ENCODE measurements at regions not wholly inside any gene's neighbourhood (a gene's known extent, or its start where the extent isn't known, plus 50 kb on each side); places are given as distances from the start of the nearest gene placed in this dataset.
"Not testable (repeated sequence)": the region's sequence is repeated elsewhere in the genome, so short reads cannot be mapped to it uniquely, and the experiment has no call there.

DNA sequence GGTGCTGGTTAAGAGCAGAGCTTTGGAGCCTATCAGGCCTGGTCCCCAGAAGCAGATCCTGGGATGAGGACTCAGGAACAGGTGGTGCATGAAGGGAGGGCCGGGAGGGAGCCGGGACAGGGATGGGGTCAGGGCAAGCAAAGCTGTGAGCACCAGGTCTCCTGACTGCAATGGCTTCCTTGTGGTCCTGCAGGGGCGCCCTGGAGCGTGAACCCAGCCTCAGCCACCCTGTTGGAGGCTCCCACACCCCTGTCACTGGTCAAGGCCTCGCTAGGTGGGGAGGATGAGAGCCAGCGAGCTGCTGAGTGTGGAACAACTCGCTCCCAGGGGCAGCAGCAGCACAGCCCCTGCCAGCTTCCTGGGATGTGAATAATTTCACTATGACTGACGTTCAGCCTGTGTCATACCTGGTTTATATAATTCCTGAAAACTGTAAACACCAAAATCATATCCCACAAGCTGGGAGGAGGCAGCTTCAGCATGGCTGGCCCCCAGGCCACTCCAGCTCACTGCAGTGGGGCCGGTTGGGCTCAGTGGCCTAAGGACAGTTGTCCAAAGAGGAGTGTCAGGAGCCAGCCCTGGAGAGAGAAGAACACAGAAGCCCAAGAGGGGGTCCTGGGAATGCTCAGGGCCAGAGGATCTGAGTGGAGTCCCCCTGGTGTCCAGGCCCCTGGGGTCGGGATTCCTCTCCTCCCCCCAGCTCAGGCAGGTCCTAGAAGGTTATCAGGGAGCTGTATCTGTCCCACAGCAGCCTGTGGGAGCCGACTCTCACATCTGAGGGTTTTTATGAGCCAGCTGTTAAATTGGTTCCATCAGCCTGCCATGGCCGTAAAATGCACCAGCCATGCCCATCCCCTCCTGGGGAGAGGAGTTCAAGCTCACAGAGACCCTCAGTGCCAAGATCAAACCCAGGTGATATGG, 272.9 kb downstream of the ADGRD1 start:
- Histone ChIP-seq H3K9me3 (ENCODE audit: low read length) (no peaks in the 10 kb centered on the region), H3K4me3 (ENCODE audit: low read depth, low read length, poor library complexity, severe bottlenecking) (no peak overlapping the region), H3F3A (ENCODE audit: insufficient read depth, low read length) (no peaks in the 10 kb centered on the region), H3K27me3 (ENCODE audit: insufficient read depth, low read length) (no peaks in the 10 kb centered on the region), H3K4me2 (ENCODE audit: low read length) (no peak overlapping the region), H4K20me1 (ENCODE audit: insufficient read depth, low read length) (no peaks in the 10 kb centered on the region), H3K9ac (ENCODE audit: low read length) (no peak overlapping the region), H3K4me1 (ENCODE audit: insufficient read depth, low read length, severe bottlenecking) (no peaks in the 10 kb centered on the region), H2AFZ (ENCODE audit: low read length) (no peak overlapping the region), H3K79me2 (ENCODE audit: insufficient read depth, low read length) (no peaks in the 10 kb centered on the region), H3K9me2 (ENCODE audit: low read depth, low read length) (no peaks in the 10 kb centered on the region), H3K36me3 (ENCODE audit: insufficient read depth, low read length) (no peaks in the 10 kb centered on the region), H3K27ac (ENCODE audit: low read depth, low read length, poor library complexity, severe bottlenecking) (no peak overlapping the region)
- TF ChIP-seq EZH2 (IDR thresholded peaks at IDR 0.05; ENCODE audit: borderline replicate concordance, low read length): no peak
- TF ChIP-seq, protein P1, sequence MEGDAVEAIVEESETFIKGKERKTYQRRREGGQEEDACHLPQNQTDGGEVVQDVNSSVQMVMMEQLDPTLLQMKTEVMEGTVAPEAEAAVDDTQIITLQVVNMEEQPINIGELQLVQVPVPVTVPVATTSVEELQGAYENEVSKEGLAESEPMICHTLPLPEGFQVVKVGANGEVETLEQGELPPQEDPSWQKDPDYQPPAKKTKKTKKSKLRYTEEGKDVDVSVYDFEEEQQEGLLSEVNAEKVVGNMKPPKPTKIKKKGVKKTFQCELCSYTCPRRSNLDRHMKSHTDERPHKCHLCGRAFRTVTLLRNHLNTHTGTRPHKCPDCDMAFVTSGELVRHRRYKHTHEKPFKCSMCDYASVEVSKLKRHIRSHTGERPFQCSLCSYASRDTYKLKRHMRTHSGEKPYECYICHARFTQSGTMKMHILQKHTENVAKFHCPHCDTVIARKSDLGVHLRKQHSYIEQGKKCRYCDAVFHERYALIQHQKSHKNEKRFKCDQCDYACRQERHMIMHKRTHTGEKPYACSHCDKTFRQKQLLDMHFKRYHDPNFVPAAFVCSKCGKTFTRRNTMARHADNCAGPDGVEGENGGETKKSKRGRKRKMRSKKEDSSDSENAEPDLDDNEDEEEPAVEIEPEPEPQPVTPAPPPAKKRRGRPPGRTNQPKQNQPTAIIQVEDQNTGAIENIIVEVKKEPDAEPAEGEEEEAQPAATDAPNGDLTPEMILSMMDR (IDR thresholded peaks at IDR 0.05; ENCODE audit: low read length): no peak

DNA sequence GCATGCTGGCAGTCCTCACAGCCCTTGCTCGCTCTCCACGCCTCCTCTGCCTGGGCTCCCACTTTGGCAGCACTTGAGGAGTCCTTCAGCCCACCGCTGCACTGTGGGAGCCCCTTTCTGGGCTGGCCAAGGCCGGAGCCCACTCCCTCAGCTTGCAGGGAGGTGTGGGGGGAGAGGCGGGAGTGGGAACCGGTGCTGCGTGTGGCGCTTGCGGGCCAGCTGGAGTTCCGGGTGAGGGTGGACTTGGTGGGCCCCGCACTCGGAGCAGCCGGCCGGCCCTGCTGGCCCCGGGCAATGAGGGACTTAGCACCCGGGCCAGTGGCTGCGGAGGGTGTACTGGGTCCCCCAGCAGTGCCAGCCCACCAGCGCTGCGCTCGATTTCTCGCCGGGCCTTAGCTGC, 273.9 kb downstream of the ADGRD1 start:
- not testable (repeated sequence) for H4K20me1 ChIP-seq (ENCODE audit: insufficient read depth, low read length); H3K27me3 ChIP-seq (ENCODE audit: insufficient read depth, low read length); H3K9ac ChIP-seq (ENCODE audit: low read length); H3K4me3 ChIP-seq (ENCODE audit: low read depth, low read length, poor library complexity, severe bottlenecking); H3K4me2 ChIP-seq (ENCODE audit: low read length); H2AFZ ChIP-seq (ENCODE audit: low read length); H3K79me2 ChIP-seq (ENCODE audit: insufficient read depth, low read length); H3F3A ChIP-seq (ENCODE audit: insufficient read depth, low read length); H3K27ac ChIP-seq (ENCODE audit: low read depth, low read length, poor library complexity, severe bottlenecking); H3K9me3 ChIP-seq (ENCODE audit: low read length); H3K4me1 ChIP-seq (ENCODE audit: insufficient read depth, low read length, severe bottlenecking); H3K36me3 ChIP-seq (ENCODE audit: insufficient read depth, low read length); H3K9me2 ChIP-seq (ENCODE audit: low read depth, low read length)

DNA sequence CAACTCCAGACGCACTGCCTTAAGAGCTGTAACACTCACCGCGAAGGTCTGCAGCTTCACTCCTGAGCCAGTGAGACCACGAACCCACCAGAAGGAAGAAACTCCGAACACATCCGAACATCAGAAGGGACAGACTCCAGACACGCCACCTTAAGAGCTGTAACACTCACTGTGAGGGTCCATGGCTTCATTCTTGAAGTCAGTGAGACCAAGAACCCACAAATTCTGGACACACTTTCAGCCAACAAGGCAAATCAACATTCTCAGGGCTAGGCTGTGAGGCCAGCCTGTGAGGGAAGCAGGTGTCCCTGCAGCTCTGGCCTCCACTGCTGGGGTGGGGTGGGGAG, 275.3 kb downstream of the ADGRD1 start:
- H3K9ac ChIP-seq (ENCODE audit: low read length); H3K36me3 ChIP-seq (ENCODE audit: insufficient read depth, low read length); H3F3A ChIP-seq (ENCODE audit: insufficient read depth, low read length); H3K79me2 ChIP-seq (ENCODE audit: insufficient read depth, low read length); H3K9me2 ChIP-seq (ENCODE audit: low read depth, low read length); H4K20me1 ChIP-seq (ENCODE audit: insufficient read depth, low read length); H2AFZ ChIP-seq (ENCODE audit: low read length); H3K9me3 ChIP-seq (ENCODE audit: low read length); H3K4me1 ChIP-seq (ENCODE audit: insufficient read depth, low read length, severe bottlenecking); H3K4me2 ChIP-seq (ENCODE audit: low read length); H3K4me3 ChIP-seq (ENCODE audit: low read depth, low read length, poor library complexity, severe bottlenecking); H3K27ac ChIP-seq (ENCODE audit: low read depth, low read length, poor library complexity, severe bottlenecking); H3K27me3 ChIP-seq (ENCODE audit: insufficient read depth, low read length): not testable (repeated sequence)

DNA sequence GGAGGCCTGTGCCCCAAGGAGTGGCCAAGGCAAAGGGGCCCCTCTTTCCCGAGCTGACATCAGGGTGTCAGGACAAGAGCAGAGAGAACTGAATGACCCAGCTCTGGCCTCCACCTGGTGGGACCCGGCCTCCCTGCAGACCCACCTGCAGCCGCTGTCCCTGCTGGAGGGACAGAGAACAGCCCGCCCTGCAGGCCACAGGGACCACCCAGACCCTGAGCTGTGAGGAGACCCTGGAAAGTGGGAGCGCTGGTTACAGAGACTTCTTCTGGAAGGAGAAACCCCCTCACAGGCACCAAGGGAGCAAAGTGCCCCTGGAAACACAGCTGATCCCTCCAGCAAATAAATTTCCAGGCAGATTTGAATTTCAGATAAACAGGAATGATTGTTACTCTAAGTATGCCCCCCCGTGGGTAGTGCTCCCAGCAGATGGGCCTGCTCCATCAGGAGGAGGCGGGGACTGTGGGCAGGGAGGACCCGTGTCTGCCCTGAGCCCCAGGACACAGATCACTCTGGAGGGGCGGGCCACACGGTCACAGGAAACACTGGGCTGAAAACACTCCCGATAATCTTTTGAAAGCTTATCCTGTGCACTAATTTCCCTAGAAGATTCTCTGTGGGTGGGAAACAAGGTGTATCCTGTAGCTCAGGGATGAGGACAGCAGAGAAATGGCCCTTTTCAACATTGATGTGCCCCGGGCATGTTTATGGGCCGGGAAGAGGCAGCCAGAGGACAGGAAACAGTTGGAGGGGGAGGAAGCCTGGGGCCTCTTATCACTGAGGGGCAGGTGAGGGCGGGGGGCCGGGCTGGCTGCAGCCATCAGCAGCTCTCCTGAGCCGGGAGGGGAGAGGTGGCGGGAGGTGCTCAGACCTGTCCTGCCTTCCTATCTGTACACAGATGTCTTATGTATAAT, 276.0 kb downstream of the ADGRD1 start:
- no peak overlapping the region for H3K27ac ChIP-seq (ENCODE audit: low read depth, low read length, poor library complexity, severe bottlenecking)
- H3K27me3 ChIP-seq (ENCODE audit: insufficient read depth, low read length): no peaks in the 10 kb centered on the region
- no peak overlapping the region for H2AFZ ChIP-seq (ENCODE audit: low read length)
- H3K4me1 ChIP-seq (ENCODE audit: insufficient read depth, low read length, severe bottlenecking): no peaks in the 10 kb centered on the region
- no peaks in the 10 kb centered on the region for H3K9me2 ChIP-seq (ENCODE audit: low read depth, low read length)
- H3K9me3 ChIP-seq (ENCODE audit: low read length): no peaks in the 10 kb centered on the region
- H3K4me3 ChIP-seq (ENCODE audit: low read depth, low read length, poor library complexity, severe bottlenecking): no peak overlapping the region
- H3K36me3 ChIP-seq (ENCODE audit: insufficient read depth, low read length): no peaks in the 10 kb centered on the region
- H3K9ac ChIP-seq (ENCODE audit: low read length): no peak overlapping the region
- no peak overlapping the region for H3K4me2 ChIP-seq (ENCODE audit: low read length)
- H3K79me2 ChIP-seq (ENCODE audit: insufficient read depth, low read length): no peaks in the 10 kb centered on the region
- TF ChIP-seq EZH2 (IDR thresholded peaks at IDR 0.05; ENCODE audit: borderline replicate concordance, low read length): no peak
- TF ChIP-seq, protein P1 (IDR thresholded peaks at IDR 0.05; ENCODE audit: low read length): no peak
- no peaks in the 10 kb centered on the region for H3F3A ChIP-seq (ENCODE audit: insufficient read depth, low read length)
- H4K20me1 ChIP-seq (ENCODE audit: insufficient read depth, low read length): no peaks in the 10 kb centered on the region

Measured in OCI-LY1 (cell line).